ENCODE measurements at regions not wholly inside any gene's neighbourhood (a gene's known extent, or its start where the extent isn't known, plus 50 kb on each side); places are given as distances from the start of the nearest gene placed in this dataset.

DNA sequence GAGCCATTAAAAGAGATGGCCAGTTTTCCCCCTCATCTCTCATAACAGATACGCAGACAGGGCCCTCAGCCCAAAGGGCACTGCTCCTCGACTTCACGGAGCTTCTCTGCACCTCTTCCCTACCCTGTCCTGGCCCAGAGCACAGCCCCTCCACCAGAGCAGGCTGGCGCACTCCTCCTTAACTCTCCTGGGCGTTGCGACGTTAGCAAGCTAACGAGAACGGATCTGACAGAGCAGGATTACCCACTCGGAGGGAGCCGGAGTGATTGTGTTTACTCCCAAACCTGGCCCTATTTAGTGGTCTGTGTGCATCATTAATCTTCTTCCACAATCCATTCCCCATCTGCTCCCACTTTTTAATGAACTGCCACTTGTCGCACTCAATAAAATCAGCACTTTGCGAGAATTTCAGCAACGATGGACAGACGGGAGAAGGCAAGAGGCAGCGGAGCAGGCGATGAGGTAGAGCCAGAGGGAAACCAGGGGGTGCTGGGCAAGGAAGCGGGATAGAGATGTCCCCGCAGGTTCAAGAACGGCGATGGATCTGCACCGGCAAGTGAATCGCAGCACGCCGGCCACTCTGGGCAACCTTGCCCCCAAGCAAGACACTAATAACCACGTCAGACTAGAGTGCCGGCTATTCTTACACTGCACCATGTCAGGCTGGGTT is 159.4 kb downstream of the BUD13 start:
- ATAC-seq (no peak), DNase-seq (ENCODE audit: low spot score) (no peak)
- no peaks in the 10 kb centered on the region for H3K9me3 Mint-ChIP-seq
- no peaks in the 10 kb centered on the region for H3K36me3 Mint-ChIP-seq
- peaks cover 6 to 13% of the 10 kb centered on the region in 2 donors for H3K27me3 Mint-ChIP-seq
- H3K4me3 Mint-ChIP-seq: no peak overlapping the region
- H3K27ac Mint-ChIP-seq: no peak overlapping the region
- H3K4me1 Mint-ChIP-seq (ENCODE audit: low read depth in 2 of 2): no peaks in the 10 kb centered on the region

DNA sequence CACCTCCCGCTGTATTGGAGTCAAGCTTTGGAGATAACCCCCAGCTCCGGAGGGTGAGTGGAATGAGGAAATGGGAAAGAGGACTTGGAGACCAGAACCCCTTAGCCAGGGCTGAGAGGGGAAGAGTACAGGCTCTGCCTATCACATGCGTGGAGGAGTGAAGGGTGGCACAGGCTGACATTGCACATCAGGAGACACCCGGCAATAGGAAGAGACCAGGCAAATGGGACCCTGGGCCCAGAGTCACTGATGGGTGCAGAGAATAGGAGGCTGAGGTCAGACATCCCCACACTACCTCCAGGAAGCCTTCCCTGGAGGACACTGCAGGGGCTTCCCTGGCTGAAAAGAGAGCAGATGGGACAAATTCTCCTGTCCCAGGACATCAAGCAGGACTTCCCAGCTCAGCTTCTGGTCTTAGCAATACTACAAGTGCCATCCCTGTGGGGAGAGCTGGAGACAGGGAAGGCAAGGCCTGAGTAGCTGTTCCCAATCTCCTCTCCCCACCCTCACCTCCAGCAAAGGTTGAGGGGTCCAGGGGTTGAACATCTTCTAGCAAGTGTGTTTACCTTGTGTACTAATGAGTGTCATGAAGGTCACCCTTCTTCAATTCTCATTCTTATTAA is 160.7 kb downstream of the BUD13 start:
- Mint-ChIP-seq H3K9me3 (no peaks in the 10 kb centered on the region), H3K4me3 (no peak overlapping the region), H3K27me3 (peaks cover 4 to 12% of the 10 kb centered on the region in 2 donors), H3K27ac (no peak overlapping the region), H3K36me3 (no peaks in the 10 kb centered on the region), H3K4me1 (ENCODE audit: low read depth in 2 of 2) (no peaks in the 10 kb centered on the region)
- DNase-seq (ENCODE audit: low spot score) (no peak), ATAC-seq (no peak)

DNA sequence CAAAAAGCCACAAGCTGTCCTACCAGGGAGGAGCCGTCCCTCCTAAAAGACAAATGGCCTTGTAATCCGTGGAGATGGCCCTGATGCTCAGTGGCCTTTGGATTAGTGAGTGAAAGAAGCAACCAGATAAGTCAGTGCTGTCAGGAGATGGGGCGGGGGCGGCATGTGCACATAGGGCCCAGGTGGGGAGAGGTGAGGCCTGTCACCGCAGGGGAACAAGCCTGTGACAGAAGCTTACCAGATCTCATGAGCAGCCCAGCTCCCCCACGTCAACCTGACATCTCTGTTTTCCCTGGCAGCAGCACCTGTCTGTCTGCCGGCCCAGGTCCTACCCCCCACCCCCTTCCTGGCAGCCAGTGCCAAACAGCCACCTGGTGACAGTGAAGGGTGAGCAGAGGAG is 162.6 kb downstream of the BUD13 start:
- Mint-ChIP-seq H3K36me3 (no peaks in the 10 kb centered on the region), H3K4me3 (no peak overlapping the region), H3K9me3 (no peaks in the 10 kb centered on the region), H3K27me3 (peaks cover 7% of the 10 kb centered on the region in 2 donors), H3K4me1 (ENCODE audit: low read depth in 2 of 2) (no peaks in the 10 kb centered on the region), H3K27ac (no peak overlapping the region)
- DNase-seq (ENCODE audit: low spot score) (no peak), ATAC-seq (no peak)

DNA sequence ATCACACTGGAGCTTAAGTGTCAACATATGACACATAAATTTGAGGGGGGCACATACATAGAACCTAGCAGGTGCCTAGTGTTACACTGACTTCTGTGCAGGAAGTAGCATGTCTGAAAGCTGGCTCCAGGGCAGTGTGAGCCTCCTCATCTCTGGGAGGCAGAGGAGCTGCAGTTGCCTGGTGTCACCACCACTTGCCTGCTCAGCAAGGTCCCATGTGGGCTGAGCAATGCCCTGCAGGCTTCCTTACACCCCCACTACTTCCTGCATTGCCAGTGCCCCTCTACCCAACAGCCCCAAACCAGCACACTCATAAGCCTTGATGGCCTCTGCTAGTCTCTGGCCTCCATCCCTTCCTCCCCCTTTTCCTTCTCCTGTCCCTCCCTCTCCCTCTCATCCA is 165.8 kb downstream of the BUD13 start:
- H3K27ac Mint-ChIP-seq: no peak overlapping the region

DNA sequence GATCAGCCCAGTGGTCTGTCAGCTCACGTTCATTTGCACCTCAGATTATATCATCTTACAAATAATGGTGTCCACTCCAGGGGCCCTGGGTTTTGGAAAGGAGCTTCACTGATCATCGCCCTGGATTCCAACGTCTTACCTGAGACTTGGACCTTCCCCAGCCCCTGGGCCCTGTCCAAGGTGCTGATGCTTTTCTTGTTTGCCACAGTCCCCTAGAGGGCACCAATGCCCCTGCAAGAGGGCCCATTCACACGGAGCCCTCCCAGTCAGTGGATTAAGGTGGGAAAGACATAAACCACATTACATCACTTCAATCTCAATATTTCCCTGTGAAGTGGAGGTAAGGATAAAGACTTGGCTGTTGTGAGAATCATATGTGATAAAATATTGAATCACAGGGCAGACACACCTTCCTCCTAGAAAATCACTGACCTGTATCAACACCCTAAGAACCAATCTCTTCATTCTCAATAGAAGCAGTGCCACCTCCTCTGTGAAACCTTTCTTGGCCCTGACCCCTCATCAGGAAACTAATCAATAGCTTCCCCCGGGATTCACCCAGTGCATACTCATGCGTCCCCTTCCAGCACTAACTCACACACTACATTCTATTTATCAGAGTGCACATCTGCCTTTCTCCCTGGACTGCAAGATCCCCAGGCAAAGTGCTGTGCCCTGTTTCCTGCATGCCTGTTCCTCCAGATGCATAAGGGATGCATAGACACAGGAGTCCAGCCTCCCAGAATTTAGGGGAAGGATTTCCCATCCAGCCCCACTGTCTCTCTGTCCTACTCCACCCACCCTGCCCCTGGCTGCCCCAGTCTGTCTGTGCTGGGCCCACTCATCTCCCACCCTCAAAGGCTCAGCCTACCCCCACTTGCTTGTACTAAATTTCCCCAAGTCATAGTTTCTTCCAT is 167.0 kb downstream of the BUD13 start:
- H3K4me1 Mint-ChIP-seq (ENCODE audit: low read depth in 2 of 2): no peaks in the 10 kb centered on the region
- DNase-seq (ENCODE audit: low spot score) (no peak), ATAC-seq (no peak)
- H3K9me3 Mint-ChIP-seq: no peaks in the 10 kb centered on the region
- no peak overlapping the region for H3K27ac Mint-ChIP-seq
- H3K27me3 Mint-ChIP-seq: peaks cover 7 to 8% of the 10 kb centered on the region in 2 donors
- no peak overlapping the region for H3K4me3 Mint-ChIP-seq
- no peaks in the 10 kb centered on the region for H3K36me3 Mint-ChIP-seq

More for the DNA sequence above, 165.8 kb downstream of the BUD13 start:
- DNase-seq (ENCODE audit: low spot score) (no peak), ATAC-seq (no peak)
- Mint-ChIP-seq H3K9me3 (no peaks in the 10 kb centered on the region), H3K4me3 (no peak overlapping the region), H3K27me3 (peaks cover 7 to 10% of the 10 kb centered on the region in 2 donors), H3K36me3 (no peaks in the 10 kb centered on the region), H3K4me1 (ENCODE audit: low read depth in 2 of 2) (no peaks in the 10 kb centered on the region)

DNA sequence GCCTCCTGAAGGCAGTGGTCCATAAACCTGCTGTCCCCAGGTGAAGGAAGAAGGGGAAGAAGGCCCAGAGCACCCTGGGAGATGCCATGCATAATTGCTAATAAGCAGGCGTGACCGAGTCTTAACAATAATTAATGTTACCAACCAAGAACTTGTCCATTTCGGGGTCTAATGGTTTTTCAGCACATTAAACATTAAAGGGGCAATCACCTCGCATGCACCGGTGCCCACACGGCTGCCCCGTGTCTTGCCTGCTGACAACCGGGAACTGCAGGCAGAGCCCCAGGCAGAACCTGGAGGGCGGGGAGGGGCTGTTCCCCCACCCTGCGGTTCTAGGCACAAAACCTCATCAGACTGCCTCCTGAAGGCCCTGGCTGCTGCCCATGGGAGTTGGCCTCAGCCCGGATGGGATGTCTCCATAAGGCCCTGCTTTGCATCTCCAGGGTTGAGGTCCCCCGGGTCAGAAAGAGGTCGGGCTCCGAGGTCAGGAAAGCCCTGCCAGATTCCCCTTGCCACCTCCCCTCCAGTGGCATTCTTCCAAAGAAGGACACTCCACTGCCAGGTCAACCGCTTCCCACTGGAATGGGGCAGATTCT is 169.0 kb downstream of the BUD13 start:
- H3K27me3 Mint-ChIP-seq: peaks cover 8 to 14% of the 10 kb centered on the region in 2 donors
- peak; percentile 15 for DNase-seq (ENCODE audit: low spot score)
- H3K9me3 Mint-ChIP-seq: no peaks in the 10 kb centered on the region
- no peak for ATAC-seq
- H3K36me3 Mint-ChIP-seq: no peaks in the 10 kb centered on the region
- no peak overlapping the region for H3K27ac Mint-ChIP-seq
- no peaks in the 10 kb centered on the region for H3K4me1 Mint-ChIP-seq (ENCODE audit: low read depth in 2 of 2)
- H3K4me3 Mint-ChIP-seq: no peak overlapping the region

DNA sequence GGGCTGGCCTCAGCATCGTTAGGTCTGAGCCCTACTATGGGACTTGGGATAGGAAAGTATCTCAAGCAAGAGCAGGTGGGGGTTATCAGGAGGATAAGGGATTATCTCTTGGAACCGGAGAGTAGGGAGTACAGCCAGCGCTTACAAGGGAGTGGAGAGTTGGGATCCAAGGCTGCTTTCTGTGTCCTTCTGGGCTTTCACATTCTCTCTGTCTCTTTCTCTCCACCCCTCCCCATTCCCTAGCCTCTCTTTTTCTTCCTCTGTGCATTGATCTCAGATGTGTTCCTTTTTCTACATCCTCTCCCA is 170.2 kb downstream of the BUD13 start:
- Mint-ChIP-seq H3K36me3 (no peaks in the 10 kb centered on the region), H3K4me3 (no peak overlapping the region), H3K4me1 (ENCODE audit: low read depth in 2 of 2) (no peaks in the 10 kb centered on the region), H3K27me3 (peaks cover 9 to 15% of the 10 kb centered on the region in 2 donors), H3K27ac (no peak overlapping the region), H3K9me3 (no peaks in the 10 kb centered on the region)
- ATAC-seq (no peak), DNase-seq (ENCODE audit: low spot score) (no peak)

DNA sequence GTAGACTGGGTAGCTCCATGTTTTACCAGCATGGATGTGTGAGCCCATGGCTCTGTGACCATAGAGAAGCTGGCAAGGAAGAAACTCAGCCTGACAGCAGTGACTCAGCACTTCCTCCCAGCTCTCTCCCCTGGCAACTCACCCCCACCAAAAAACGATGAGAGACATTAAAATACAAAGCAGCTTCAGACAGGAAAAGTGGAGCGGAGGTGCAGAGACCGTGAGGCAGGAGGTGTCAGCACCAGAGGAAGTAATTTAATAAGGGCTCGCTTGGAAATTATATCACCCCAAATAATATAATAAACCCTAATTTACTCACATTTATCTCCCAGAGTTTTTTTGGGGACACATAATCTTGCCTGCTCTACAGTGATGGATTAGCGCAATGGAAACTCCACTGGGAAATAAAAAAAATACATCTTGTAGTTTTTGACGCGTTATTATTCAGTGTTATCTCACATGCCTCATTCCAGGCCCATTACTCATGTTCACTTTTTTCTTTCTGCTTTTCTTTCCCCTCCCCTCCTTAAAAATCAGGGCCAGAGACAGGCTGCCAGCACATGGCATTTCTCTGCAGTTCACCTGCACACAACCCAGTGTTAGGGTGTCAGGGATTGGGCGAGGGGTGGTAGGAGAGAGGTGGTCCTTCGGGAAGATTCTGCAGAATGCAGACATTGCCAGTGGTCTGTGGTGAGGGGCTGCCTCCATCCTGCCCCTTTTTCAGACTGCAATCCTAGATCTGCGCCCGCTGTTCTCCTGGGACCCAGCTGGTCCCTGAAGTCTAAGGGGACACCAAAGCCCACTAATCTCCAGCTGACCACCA is 170.8 kb downstream of the BUD13 start:
- Mint-ChIP-seq H3K9me3 (no peaks in the 10 kb centered on the region), H3K27ac (no peak overlapping the region), H3K4me3 (no peak overlapping the region), H3K36me3 (no peaks in the 10 kb centered on the region), H3K4me1 (ENCODE audit: low read depth in 2 of 2) (no peaks in the 10 kb centered on the region), H3K27me3 (peaks cover 9 to 20% of the 10 kb centered on the region in 2 donors)
- DNase-seq (ENCODE audit: low spot score): peak; percentile 22
- peak in 1 of 2 donors; percentile 17 for ATAC-seq

DNA sequence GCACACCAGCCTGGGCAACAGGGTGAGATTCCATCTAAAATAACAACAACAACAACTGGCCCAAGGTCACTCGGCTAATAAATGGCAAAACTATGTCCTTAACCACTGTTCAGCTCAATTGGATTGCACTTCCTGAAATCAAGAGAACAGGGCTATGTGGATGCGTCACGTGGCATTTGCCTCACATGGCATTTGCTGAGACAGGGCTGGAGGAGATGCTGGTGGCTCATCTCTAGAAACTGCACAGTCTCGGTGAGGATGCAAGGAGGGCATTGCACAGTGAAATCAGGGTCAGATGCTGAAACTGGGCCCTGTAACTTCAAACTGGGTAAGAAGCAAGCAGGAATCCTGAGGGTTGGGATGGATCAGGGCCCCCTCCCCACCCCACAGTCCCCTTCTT is 171.9 kb downstream of the BUD13 start:
- no peaks in the 10 kb centered on the region for H3K4me1 Mint-ChIP-seq (ENCODE audit: low read depth in 2 of 2)
- no peak overlapping the region for H3K4me3 Mint-ChIP-seq
- peaks cover 8 to 22% of the 10 kb centered on the region in 2 donors for H3K27me3 Mint-ChIP-seq
- H3K27ac Mint-ChIP-seq: no peak overlapping the region
- H3K36me3 Mint-ChIP-seq: no peaks in the 10 kb centered on the region
- H3K9me3 Mint-ChIP-seq: no peaks in the 10 kb centered on the region
- ATAC-seq (no peak), DNase-seq (ENCODE audit: low spot score) (no peak)

DNA sequence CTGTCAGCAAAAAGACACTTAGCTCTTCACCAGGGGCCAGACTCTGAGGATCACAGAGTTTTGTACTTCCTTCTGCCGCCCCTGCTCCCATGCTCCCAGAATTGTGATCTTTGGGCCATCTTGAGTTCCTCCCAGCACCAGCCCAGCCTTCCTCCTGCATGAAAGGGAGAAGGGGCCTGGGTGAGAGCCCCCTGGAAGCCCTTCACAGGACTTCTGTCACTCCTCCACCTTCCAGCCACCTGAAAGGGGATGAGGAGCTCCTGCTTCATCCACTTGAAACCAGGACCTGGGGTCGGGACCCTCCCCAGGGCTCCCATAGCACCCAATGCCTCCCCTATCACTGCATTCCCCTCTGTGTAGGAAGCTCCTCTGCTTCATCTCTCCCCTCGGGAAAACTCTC is 174.2 kb downstream of the BUD13 start:
- Mint-ChIP-seq H3K4me3 (no peak overlapping the region), H3K27ac (no peak overlapping the region), H3K27me3 (peaks cover 10 to 23% of the 10 kb centered on the region in 2 donors), H3K9me3 (no peaks in the 10 kb centered on the region), H3K36me3 (no peaks in the 10 kb centered on the region), H3K4me1 (ENCODE audit: low read depth in 2 of 2) (no peaks in the 10 kb centered on the region)
- ATAC-seq (no peak), DNase-seq (ENCODE audit: low spot score) (no peak)

DNA sequence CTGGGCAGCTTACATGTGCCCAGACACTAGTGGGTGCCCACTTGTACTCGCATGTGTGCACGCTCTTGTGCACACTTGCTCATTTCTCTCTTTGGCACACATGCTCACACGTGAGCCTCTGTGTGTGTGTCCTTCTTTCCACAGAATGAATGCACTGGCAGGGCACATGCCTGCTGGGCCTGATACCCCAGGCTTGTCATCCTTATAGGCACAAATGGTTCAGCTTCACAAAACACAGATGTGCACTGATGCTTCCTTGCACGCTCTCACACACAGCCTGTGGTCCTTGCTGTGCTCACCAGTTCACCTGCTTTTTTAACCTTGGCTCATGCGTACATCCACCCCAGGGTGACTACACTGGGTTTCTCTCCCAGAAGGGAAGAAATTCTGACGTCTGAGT is 174.8 kb downstream of the BUD13 start:
- H3K4me1 Mint-ChIP-seq (ENCODE audit: low read depth in 2 of 2): no peaks in the 10 kb centered on the region
- H3K9me3 Mint-ChIP-seq: no peaks in the 10 kb centered on the region
- no peak for ATAC-seq
- no peak overlapping the region for H3K27ac Mint-ChIP-seq
- H3K36me3 Mint-ChIP-seq: no peaks in the 10 kb centered on the region
- H3K27me3 Mint-ChIP-seq: peaks cover 10 to 23% of the 10 kb centered on the region in 2 donors
- peak; percentile 5 for DNase-seq (ENCODE audit: low spot score)
- no peak overlapping the region for H3K4me3 Mint-ChIP-seq

DNA sequence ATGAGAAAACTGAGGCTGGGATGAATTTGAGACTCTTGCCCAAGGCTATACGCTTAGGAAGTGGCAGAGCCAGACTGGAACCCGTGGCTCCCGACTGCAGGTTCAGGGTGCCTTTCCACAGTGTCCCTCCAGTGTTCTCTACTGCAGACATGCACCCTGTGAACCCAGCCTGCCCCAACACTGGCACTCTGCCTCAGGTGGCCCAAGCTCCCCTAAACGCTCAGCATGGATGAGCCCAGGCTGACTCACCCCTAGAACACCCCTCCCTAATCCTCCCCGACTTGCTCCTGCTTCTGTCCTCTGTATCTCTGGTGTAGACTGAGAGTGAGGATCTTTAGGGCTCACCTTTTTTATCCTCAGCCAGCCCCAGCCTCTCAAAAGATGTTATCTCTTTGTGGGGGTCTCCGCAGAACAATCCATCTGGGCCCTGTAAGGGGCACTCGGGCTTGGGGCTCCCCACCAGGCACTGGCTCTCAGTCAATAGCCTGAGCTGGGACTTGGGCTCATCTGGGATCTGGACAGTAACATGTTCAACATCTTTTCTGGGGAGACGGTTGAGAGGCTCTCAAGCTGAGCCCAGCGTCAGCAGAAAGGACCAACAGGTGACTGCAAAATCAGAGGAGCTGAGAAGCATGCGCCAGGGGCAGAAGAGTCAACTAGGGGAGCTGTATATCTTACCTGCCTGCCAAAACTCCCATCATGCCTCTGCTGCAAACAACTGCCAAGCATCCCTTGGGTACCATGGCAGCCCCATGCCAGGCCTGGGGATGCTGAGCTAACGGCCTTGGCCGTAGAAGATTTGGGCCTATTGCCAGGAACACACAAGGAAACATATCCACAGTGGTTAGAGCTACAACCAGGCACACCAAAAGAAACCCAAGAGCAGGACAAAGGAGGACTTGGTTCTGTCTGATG is 176.2 kb downstream of the BUD13 start:
- peaks cover 15 to 30% of the 10 kb centered on the region in 2 donors for H3K27me3 Mint-ChIP-seq
- no peaks in the 10 kb centered on the region for H3K9me3 Mint-ChIP-seq
- H3K36me3 Mint-ChIP-seq: no peaks in the 10 kb centered on the region
- no peak overlapping the region for H3K4me3 Mint-ChIP-seq
- no peak overlapping the region for H3K27ac Mint-ChIP-seq
- no peak for ATAC-seq
- DNase-seq (ENCODE audit: low spot score): peak; percentile 45
- H3K4me1 Mint-ChIP-seq (ENCODE audit: low read depth in 2 of 2): no peaks in the 10 kb centered on the region

Measured in natural killer cell treated with Interleukin-12 subunit alpha and Interleukin-12 subunit beta and Interleukin-15 and Interleukin-18, amount 100 ng/mL, for 72 hours (primary cell).